Osteocyte (in vitro differentiated cells): ENCODE measurements at regions not wholly inside any gene's neighbourhood (a gene's known extent, or its start where the extent isn't known, plus 50 kb on each side); places are given as distances from the start of the nearest gene placed in this dataset.
A peak's percentile ranks its signal among the peaks of the same experiment; 100 is the strongest.

Source experiments
- DNase-seq: peaks from one replicate; pipeline ENCODE4 v3.0.0; 2021; ENCODE audit warnings: mixed read lengths; ENCODE audit not compliant: unreplicated experiment; ENCODE audit errors: extremely low spot score
- H3K27ac Mint-ChIP-seq: one replicate; pipeline ENCODE4 v1.8.0; 2021; ENCODE audit warnings: mild to moderate bottlenecking, mixed read lengths; ENCODE audit not compliant: unreplicated experiment
- H3K27me3 Mint-ChIP-seq: one replicate; pipeline ENCODE4 v1.8.0; 2021; ENCODE audit warnings: mixed read lengths; ENCODE audit not compliant: unreplicated experiment
- H3K36me3 Mint-ChIP-seq: one replicate; pipeline ENCODE4 v1.8.0; 2021; ENCODE audit warnings: mixed read lengths; ENCODE audit not compliant: unreplicated experiment
- H3K4me1 Mint-ChIP-seq: one replicate; pipeline ENCODE4 v1.8.0; 2021; ENCODE audit warnings: mixed read lengths; ENCODE audit not compliant: unreplicated experiment
- H3K4me3 Mint-ChIP-seq: one replicate; pipeline ENCODE4 v1.8.0; 2021; ENCODE audit warnings: mild to moderate bottlenecking, moderate library complexity, mixed read lengths; ENCODE audit not compliant: unreplicated experiment
- H3K9me3 Mint-ChIP-seq: one replicate; pipeline ENCODE4 v1.8.0; 2021; ENCODE audit warnings: mixed read lengths; ENCODE audit not compliant: unreplicated experiment
- TF ChIP-seq, protein P1 (sequence below): fragments of 200-600 bp; sonication (generic); IDR thresholded peaks from 2 replicates; pipeline ENCODE4 v1.5.0; 2021; ENCODE audit warnings: antibody characterized with exemption, mild to moderate bottlenecking, moderate library complexity

DNA sequence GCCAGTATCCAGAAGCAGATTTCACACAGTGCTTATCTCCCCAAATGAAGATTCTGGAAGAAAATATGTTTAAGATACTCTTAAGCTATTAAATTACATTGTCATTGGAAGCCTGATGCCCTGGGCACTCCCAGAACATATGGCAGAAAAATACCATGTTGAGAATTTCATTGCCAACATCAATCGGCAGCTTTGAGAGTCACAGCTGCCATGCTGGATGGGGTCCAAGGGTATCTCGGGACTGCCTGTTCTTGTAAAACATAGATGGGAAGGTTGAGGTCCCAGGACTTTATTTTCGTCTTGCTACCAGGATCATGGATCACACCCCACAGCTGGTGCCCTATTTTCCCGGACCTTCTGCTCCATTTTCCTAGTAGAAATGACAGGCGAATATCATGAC lies 632.5 kb downstream of the SUCLG1 start:
- Mint-ChIP-seq H3K27me3 (no peaks in the 10 kb centered on the region), H3K4me3 (no peak overlapping the region), H3K4me1 (no peaks in the 10 kb centered on the region), H3K27ac (no peak overlapping the region), H3K36me3 (no peaks in the 10 kb centered on the region), H3K9me3 (no peaks in the 10 kb centered on the region)
- DNase-seq, result no peak
- TF ChIP-seq, protein P1, sequence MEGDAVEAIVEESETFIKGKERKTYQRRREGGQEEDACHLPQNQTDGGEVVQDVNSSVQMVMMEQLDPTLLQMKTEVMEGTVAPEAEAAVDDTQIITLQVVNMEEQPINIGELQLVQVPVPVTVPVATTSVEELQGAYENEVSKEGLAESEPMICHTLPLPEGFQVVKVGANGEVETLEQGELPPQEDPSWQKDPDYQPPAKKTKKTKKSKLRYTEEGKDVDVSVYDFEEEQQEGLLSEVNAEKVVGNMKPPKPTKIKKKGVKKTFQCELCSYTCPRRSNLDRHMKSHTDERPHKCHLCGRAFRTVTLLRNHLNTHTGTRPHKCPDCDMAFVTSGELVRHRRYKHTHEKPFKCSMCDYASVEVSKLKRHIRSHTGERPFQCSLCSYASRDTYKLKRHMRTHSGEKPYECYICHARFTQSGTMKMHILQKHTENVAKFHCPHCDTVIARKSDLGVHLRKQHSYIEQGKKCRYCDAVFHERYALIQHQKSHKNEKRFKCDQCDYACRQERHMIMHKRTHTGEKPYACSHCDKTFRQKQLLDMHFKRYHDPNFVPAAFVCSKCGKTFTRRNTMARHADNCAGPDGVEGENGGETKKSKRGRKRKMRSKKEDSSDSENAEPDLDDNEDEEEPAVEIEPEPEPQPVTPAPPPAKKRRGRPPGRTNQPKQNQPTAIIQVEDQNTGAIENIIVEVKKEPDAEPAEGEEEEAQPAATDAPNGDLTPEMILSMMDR, result no peak

DNA sequence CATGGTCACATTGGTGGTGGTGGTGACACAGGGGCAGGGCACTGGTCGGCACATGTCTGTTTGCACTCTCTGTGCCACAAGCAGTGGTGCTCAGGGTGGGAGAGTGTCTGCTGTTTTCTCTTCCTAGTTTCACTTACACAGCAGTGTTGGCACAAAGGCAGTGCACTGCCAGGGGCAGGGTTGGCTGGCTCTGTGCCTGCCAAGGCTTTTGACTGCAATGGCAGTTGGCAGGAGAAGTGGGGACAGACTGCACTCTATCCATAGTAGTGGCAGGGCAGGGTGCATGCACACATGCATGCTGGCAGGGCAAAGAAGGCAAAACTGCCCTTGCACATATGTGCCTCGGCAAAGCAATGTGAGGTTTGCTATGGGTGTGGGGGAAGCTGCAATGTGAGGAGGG lies 635.9 kb downstream of the SUCLG1 start:
- no peaks in the 10 kb centered on the region for H3K4me1 Mint-ChIP-seq
- no peaks in the 10 kb centered on the region for H3K27me3 Mint-ChIP-seq
- no peak for DNase-seq
- H3K9me3 Mint-ChIP-seq, result no peaks in the 10 kb centered on the region
- H3K4me3 Mint-ChIP-seq, result no peak overlapping the region
- no peak overlapping the region for H3K27ac Mint-ChIP-seq
- TF ChIP-seq, protein P1, result no peak
- no peaks in the 10 kb centered on the region for H3K36me3 Mint-ChIP-seq

DNA sequence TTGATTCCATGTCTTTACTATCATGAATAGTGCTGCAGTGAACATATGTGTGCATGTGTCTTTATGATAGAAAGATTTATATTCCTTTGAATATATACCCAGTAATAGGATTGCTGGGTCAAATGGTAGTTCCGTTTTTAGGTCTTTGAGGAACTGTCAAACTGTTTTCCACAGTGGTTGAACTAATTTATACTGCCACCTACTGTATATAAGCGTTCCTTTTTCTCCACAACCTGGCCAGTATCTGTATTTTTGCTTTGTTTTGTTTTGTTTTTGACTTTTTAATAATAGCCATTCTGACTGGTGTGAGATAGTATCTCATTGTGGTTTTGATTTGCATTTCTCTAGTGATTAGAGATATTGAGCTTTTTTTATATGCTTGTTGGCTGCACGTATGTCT lies 641.6 kb downstream of the SUCLG1 start:
- Mint-ChIP-seq H3K27ac (no peak overlapping the region), H3K27me3 (no peaks in the 10 kb centered on the region), H3K4me1 (no peaks in the 10 kb centered on the region), H3K36me3 (no peaks in the 10 kb centered on the region), H3K4me3 (no peak overlapping the region), H3K9me3 (no peaks in the 10 kb centered on the region)
- TF ChIP-seq, protein P1, result peak; percentile 26
- DNase-seq, result no peak

DNA sequence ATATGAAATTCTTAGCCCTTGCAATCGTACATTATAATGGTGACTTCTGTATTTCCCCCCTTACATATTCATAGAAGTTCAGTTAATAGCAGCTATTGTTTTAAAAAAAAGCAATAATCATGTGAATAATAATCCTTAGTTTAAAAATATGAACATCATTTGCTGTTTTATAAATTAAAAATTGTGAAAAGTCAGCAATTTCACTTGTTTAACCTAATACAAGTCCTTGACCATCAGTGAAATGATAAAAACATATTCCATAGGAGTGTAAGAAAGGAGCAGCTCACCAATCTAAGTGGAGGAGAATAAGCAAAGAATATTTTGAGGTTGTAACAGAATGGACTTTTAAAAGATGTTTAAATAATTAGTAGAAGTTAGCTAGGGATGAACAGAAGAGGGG lies 650.2 kb downstream of the SUCLG1 start:
- Mint-ChIP-seq H3K27me3 (no peaks in the 10 kb centered on the region), H3K4me3 (no peak overlapping the region), H3K4me1 (no peaks in the 10 kb centered on the region), H3K36me3 (no peaks in the 10 kb centered on the region), H3K9me3 (no peaks in the 10 kb centered on the region), H3K27ac (no peak overlapping the region)
- TF ChIP-seq, protein P1, result no peak
- DNase-seq, result no peak

DNA sequence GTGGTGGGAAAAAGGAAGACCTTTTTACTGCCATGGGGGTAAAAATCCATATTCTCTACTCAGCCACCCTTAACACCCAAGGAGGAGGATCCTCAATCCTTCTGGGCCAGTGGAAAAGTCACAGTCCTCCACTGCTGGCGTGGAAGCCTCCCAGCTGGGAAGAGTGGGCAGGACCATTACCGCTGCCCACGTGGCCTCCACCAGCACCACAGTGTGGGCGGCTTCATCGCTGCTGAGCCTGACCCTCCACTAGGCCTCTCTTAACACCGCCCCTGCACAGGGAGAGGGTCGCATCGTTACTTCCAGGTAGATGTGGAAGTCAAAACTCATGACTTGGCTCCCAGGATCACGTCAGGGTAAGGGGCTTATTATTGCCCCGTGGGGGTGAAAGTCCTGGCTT lies 656.5 kb downstream of the SUCLG1 start:
- TF ChIP-seq, protein P1, result no peak
- Mint-ChIP-seq H3K4me3 (no peak overlapping the region), H3K27me3 (no peaks in the 10 kb centered on the region), H3K9me3 (no peaks in the 10 kb centered on the region), H3K4me1 (no peaks in the 10 kb centered on the region), H3K36me3 (no peaks in the 10 kb centered on the region), H3K27ac (no peak overlapping the region)
- DNase-seq, result no peak
